ENCODE measurements at regions not wholly inside any gene's neighbourhood (a gene's known extent, or its start where the extent isn't known, plus 50 kb on each side); places are given as distances from the start of the nearest gene placed in this dataset.

DNA sequence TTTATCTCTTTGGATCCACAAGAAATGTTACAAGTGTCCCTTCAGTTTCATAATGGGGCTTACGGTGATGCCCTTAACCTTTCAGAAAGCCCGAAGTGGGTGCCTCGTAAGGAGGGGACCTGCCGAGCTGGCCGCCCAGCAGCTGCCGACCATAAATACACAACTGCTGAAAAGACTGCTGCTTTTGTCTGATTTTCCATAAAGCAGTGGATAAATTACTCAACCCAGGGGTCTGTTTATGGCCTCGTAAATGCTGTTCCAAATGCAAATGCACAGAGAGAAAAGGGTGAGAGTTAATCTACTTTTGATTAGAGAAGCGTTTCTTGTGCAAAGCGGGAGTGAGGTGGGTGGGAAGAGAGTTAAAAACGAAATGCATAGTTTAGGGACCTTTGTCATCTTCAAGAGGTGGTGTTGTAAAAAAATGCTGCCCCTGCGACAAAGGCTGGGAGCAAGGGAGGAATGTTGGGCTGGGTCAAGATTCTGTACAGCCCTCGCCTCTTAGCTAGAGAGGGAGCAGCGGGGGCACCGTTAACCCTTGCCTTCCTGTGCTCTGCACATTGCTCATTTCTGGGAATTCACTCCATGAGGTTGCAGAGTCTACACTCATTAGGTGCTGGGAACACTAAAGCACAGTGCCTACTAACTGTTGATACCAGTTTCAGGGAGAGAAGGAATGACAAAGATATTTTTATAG is 112.0 kb upstream of the MTHFD1L start (continued):
- TF ChIP-seq, protein P1, sequence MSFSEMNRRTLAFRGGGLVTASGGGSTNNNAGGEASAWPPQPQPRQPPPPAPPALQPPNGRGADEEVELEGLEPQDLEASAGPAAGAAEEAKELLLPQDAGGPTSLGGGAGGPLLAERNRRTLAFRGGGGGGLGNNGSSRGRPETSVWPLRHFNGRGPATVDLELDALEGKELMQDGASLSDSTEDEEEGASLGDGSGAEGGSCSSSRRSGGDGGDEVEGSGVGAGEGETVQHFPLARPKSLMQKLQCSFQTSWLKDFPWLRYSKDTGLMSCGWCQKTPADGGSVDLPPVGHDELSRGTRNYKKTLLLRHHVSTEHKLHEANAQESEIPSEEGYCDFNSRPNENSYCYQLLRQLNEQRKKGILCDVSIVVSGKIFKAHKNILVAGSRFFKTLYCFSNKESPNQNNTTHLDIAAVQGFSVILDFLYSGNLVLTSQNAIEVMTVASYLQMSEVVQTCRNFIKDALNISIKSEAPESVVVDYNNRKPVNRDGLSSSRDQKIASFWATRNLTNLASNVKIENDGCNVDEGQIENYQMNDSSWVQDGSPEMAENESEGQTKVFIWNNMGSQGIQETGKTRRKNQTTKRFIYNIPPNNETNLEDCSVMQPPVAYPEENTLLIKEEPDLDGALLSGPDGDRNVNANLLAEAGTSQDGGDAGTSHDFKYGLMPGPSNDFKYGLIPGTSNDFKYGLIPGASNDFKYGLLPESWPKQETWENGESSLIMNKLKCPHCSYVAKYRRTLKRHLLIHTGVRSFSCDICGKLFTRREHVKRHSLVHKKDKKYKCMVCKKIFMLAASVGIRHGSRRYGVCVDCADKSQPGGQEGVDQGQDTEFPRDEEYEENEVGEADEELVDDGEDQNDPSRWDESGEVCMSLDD (tag by site-specific recombination; IDR thresholded peaks at IDR 0.05) = no peak
- TF ChIP-seq ZNF558 (tag by site-specific recombination; IDR thresholded peaks at IDR 0.05) (no peak), ZNF791 (tag by site-specific recombination; IDR thresholded peaks at IDR 0.05) (no peak), OVOL3 (tag by site-specific recombination; IDR thresholded peaks at IDR 0.05) (peak; percentile 60; the same call in 1 of the 2 replicates), BCL11B (tag by site-specific recombination; IDR thresholded peaks at IDR 0.05; ENCODE audit: low read depth) (0 out of 2 replicates have a peak, but pooled peaks have one; percentile 52), ZFHX2 (tag by site-specific recombination; conservative IDR thresholded peaks at IDR 0.05) (peak; percentile 65), ZNF670 (tag by site-specific recombination; IDR thresholded peaks at IDR 0.05; ENCODE audit: low read depth) (no peak), FEZF1 (tag by site-specific recombination; IDR thresholded peaks at IDR 0.05) (peak; percentile 100), ZNF335 (tag by site-specific recombination; conservative IDR thresholded peaks at IDR 0.05) (peak; percentile 64; the same call in 1 of the 2 replicates), SALL2 (tag by site-specific recombination; IDR thresholded peaks at IDR 0.05; ENCODE audit: borderline replicate concordance) (no peak), ZBTB8A (tag by site-specific recombination; IDR thresholded peaks at IDR 0.05) (peak; percentile 93), ZNF239 (tag by site-specific recombination; IDR thresholded peaks at IDR 0.05) (no peak), PRDM1 (tag by site-specific recombination; IDR thresholded peaks at IDR 0.05) (peak; percentile 95), ZNF311 (tag by site-specific recombination; IDR thresholded peaks at IDR 0.05; ENCODE audit: borderline replicate concordance) (no peak), ZNF529 (tag by site-specific recombination; IDR thresholded peaks at IDR 0.05; ENCODE audit: insufficient replicate concordance) (no peak), ZNF157 (tag by site-specific recombination; IDR thresholded peaks at IDR 0.05) (no peak), ZBTB20 (tag by site-specific recombination; IDR thresholded peaks at IDR 0.05) (peak; percentile 77), ZNF140 (tag by site-specific recombination; IDR thresholded peaks at IDR 0.05) (no peak), KLF16 (tag by site-specific recombination; IDR thresholded peaks at IDR 0.05) (peak; percentile 52; the same call in 1 of the 2 replicates), ZNF146 (tag by site-specific recombination; IDR thresholded peaks at IDR 0.05) (no peak), ZNF747 (tag by site-specific recombination; IDR thresholded peaks at IDR 0.05) (no peak), ZNF596 (tag by site-specific recombination; IDR thresholded peaks at IDR 0.05) (peak; percentile 81), ZNF391 (tag by site-specific recombination; IDR thresholded peaks at IDR 0.05; ENCODE audit: borderline replicate concordance, low read depth) (no peak), GLIS1 (tag by site-specific recombination; IDR thresholded peaks at IDR 0.05) (peak; percentile 92)
- TF ChIP-seq, protein P2, sequence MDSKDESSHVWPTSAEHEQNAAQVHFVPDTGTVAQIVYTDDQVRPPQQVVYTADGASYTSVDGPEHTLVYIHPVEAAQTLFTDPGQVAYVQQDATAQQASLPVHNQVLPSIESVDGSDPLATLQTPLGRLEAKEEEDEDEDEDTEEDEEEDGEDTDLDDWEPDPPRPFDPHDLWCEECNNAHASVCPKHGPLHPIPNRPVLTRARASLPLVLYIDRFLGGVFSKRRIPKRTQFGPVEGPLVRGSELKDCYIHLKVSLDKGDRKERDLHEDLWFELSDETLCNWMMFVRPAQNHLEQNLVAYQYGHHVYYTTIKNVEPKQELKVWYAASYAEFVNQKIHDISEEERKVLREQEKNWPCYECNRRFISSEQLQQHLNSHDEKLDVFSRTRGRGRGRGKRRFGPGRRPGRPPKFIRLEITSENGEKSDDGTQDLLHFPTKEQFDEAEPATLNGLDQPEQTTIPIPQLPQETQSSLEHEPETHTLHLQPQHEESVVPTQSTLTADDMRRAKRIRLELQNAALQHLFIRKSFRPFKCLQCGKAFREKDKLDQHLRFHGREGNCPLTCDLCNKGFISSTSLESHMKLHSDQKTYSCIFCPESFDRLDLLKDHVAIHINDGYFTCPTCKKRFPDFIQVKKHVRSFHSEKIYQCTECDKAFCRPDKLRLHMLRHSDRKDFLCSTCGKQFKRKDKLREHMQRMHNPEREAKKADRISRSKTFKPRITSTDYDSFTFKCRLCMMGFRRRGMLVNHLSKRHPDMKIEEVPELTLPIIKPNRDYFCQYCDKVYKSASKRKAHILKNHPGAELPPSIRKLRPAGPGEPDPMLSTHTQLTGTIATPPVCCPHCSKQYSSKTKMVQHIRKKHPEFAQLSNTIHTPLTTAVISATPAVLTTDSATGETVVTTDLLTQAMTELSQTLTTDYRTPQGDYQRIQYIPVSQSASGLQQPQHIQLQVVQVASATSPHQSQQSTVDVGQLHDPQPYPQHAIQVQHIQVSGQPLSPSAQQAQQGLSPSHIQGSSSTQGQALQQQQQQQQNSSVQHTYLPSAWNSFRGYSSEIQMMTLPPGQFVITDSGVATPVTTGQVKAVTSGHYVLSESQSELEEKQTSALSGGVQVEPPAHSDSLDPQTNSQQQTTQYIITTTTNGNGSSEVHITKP (tag by site-specific recombination; IDR thresholded peaks at IDR 0.05) = no peak
- TF ChIP-seq, protein P3, sequence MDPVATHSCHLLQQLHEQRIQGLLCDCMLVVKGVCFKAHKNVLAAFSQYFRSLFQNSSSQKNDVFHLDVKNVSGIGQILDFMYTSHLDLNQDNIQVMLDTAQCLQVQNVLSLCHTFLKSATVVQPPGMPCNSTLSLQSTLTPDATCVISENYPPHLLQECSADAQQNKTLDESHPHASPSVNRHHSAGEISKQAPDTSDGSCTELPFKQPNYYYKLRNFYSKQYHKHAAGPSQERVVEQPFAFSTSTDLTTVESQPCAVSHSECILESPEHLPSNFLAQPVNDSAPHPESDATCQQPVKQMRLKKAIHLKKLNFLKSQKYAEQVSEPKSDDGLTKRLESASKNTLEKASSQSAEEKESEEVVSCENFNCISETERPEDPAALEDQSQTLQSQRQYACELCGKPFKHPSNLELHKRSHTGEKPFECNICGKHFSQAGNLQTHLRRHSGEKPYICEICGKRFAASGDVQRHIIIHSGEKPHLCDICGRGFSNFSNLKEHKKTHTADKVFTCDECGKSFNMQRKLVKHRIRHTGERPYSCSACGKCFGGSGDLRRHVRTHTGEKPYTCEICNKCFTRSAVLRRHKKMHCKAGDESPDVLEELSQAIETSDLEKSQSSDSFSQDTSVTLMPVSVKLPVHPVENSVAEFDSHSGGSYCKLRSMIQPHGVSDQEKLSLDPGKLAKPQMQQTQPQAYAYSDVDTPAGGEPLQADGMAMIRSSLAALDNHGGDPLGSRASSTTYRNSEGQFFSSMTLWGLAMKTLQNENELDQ (tag by site-specific recombination; IDR thresholded peaks at IDR 0.05; ENCODE audit: low read depth) = no peak
- TF ChIP-seq, protein P4, sequence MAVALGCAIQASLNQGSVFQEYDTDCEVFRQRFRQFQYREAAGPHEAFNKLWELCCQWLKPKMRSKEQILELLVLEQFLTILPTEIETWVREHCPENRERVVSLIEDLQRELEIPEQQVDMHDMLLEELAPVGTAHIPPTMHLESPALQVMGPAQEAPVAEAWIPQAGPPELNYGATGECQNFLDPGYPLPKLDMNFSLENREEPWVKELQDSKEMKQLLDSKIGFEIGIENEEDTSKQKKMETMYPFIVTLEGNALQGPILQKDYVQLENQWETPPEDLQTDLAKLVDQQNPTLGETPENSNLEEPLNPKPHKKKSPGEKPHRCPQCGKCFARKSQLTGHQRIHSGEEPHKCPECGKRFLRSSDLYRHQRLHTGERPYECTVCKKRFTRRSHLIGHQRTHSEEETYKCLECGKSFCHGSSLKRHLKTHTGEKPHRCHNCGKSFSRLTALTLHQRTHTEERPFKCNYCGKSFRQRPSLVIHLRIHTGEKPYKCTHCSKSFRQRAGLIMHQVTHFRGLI (tag by site-specific recombination; IDR thresholded peaks at IDR 0.05) = peak; percentile 88
